Type B pancreatic cell (in vitro differentiated cells): ENCODE measurements at regions not wholly inside any gene's neighbourhood (a gene's known extent, or its start where the extent isn't known, plus 50 kb on each side); places are given as distances from the start of the nearest gene placed in this dataset.

Experiments
- DNase-seq: peaks from one replicate; pipeline ENCODE4 v3.0.0; 2021; ENCODE audit warnings: mixed read lengths; ENCODE audit not compliant: unreplicated experiment; ENCODE audit errors: extremely low spot score
- H3K27ac Mint-ChIP-seq: 2 replicates; pipeline ENCODE4 v1.8.0; 2021; ENCODE audit warnings: mild to moderate bottlenecking, mixed read lengths
- H3K27me3 Mint-ChIP-seq: 2 replicates; pipeline ENCODE4 v1.8.0; 2021; ENCODE audit warnings: mixed read lengths
- H3K36me3 Mint-ChIP-seq: 2 replicates; pipeline ENCODE4 v1.8.0; 2021; ENCODE audit warnings: mixed read lengths
- H3K4me1 Mint-ChIP-seq: one replicate; pipeline ENCODE4 v1.8.0; 2021; ENCODE audit warnings: mixed read lengths; ENCODE audit not compliant: unreplicated experiment
- H3K4me3 Mint-ChIP-seq: 2 replicates; pipeline ENCODE4 v1.8.0; 2021; ENCODE audit warnings: mild to moderate bottlenecking, mixed read lengths
- H3K9me3 Mint-ChIP-seq: 2 replicates; pipeline ENCODE4 v1.8.0; 2021; ENCODE audit warnings: mixed read lengths
- TF ChIP-seq, protein P1 (sequence below): fragments of 200-600 bp; sonication (generic); conservative IDR thresholded peaks from 2 replicates; pipeline ENCODE4 v1.5.0; 2021; ENCODE audit warnings: antibody characterized with exemption, mild to moderate bottlenecking

DNA sequence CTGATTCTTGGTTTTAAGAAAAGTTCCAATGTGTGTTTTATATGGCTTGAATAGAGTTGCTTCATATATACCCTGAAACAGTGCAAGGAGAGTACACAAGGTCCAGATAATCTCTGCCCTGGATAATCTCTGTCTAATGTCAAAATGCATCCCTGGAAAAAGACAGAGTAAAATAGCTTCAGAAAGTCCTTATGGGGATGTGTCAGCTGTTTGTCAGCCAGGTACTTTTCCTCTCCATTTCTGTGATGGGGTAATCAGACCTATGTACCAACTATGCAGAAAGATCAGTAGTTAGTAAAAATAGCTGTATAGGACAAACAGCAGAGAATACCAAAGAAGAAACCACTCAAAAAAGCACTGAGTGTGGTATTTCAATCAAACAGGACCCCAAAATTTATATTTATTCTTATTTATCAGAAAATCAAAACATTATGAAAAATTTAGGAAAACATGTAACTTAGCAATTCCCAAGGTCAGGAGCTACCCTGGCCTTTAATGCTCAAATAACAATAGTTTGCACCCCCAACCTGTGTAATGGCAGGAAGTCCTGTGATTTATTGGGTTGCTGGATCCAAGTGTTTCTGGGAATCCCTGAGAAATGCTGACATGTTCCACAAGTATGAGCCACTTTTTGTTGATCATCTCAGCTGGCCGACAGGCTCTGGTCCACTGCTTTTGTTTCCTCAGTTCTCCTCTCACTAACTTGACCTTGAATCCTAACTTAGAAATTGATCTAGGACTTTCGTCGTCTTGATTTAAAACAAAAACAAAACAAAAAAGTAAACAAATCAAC lies 69.6 kb downstream of the MDH1 start:
- no peaks in the 10 kb centered on the region for H3K9me3 Mint-ChIP-seq
- H3K27me3 Mint-ChIP-seq, result no peaks in the 10 kb centered on the region
- H3K27ac Mint-ChIP-seq, result no peak overlapping the region
- TF ChIP-seq, protein P1, sequence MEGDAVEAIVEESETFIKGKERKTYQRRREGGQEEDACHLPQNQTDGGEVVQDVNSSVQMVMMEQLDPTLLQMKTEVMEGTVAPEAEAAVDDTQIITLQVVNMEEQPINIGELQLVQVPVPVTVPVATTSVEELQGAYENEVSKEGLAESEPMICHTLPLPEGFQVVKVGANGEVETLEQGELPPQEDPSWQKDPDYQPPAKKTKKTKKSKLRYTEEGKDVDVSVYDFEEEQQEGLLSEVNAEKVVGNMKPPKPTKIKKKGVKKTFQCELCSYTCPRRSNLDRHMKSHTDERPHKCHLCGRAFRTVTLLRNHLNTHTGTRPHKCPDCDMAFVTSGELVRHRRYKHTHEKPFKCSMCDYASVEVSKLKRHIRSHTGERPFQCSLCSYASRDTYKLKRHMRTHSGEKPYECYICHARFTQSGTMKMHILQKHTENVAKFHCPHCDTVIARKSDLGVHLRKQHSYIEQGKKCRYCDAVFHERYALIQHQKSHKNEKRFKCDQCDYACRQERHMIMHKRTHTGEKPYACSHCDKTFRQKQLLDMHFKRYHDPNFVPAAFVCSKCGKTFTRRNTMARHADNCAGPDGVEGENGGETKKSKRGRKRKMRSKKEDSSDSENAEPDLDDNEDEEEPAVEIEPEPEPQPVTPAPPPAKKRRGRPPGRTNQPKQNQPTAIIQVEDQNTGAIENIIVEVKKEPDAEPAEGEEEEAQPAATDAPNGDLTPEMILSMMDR, result no peak
- DNase-seq, result no peak
- no peak overlapping the region for H3K4me3 Mint-ChIP-seq
- no peaks in the 10 kb centered on the region for H3K36me3 Mint-ChIP-seq
- no peaks in the 10 kb centered on the region for H3K4me1 Mint-ChIP-seq

DNA sequence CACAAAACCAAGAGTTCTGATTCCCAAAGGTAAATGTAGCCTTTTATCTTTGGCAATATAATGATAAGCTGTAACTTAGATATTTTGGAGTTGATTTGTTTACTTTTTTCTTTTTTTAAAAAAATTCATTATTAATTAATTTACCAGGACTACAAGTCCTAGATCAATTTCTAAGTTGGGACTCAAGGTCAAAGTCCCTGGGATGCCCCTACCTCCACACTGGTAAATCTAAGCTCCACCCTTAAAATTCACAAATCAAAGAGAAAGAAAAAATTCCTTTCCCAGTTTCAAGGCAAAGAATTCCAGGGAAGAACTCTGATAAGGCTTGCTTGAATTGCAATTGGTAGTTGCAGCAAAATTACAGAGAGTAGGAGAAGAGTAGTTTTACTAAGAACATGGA lies 71.3 kb downstream of the MDH1 start:
- TF ChIP-seq, protein P1, result no peak
- DNase-seq, result no peak
- H3K36me3 Mint-ChIP-seq, result no peaks in the 10 kb centered on the region
- H3K9me3 Mint-ChIP-seq, result no peaks in the 10 kb centered on the region
- no peak overlapping the region for H3K27ac Mint-ChIP-seq
- H3K4me1 Mint-ChIP-seq, result no peaks in the 10 kb centered on the region
- H3K4me3 Mint-ChIP-seq, result no peak overlapping the region
- H3K27me3 Mint-ChIP-seq, result no peaks in the 10 kb centered on the region

DNA sequence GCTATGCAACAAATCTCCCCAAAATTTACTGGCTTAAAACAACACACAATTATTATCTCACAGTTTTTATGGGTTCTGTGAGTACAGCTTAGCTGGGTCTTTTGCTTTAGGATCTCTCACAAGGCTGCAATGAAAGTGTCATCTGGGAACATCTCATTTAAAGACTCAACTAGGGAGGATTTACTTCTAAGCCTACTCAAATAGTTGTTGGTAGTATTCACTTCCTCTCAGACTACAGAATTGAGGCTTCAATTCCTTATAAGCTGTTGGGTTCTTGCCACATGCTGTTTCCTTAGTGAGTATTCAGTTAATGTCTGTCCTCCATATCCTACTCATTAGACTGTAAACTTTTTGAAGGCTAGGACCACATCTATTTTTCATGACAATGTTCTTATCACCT lies 72.3 kb downstream of the MDH1 start:
- H3K27ac Mint-ChIP-seq, result no peak overlapping the region
- TF ChIP-seq, protein P1, result no peak
- H3K4me3 Mint-ChIP-seq, result no peak overlapping the region
- no peaks in the 10 kb centered on the region for H3K36me3 Mint-ChIP-seq
- H3K4me1 Mint-ChIP-seq, result no peaks in the 10 kb centered on the region
- no peaks in the 10 kb centered on the region for H3K9me3 Mint-ChIP-seq
- no peaks in the 10 kb centered on the region for H3K27me3 Mint-ChIP-seq
- DNase-seq, result no peak

DNA sequence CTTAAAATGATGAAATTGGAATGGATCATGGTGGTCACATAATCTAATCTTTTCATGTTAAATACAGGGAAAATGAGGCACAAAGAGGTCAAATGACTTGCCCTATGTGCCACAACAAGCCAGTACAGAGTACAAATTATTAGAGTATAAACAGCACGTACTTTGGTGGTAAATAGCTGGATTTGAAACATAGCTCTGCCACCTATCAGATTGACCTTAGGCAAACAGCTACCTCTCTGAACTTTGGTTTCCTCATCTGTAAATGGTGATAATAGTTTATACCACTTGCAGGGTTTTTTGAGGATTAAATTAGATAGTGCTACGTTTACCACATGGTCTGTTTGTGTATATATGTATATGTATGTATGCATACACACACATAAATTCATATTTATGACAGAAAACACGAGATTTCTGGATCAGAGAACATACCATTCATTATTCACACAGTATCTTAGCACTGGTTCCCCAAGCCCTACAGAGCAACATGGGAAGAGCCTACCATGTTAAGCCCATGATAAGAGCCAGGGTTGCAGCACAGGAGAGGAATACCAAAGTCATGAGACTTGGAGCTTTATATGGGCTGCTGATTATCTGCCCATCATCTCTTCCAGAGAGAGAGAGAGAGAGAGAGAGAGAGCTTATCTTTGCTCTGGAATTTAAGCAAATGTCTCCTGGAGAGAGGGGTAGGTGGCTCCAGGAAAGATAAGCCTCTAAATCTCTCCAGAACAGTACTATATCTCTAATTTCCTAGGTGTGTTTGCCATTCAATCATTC lies 73.5 kb downstream of the MDH1 start:
- Mint-ChIP-seq H3K27me3 (no peaks in the 10 kb centered on the region), H3K4me3 (no peak overlapping the region), H3K27ac (no peak overlapping the region), H3K9me3 (no peaks in the 10 kb centered on the region), H3K36me3 (no peaks in the 10 kb centered on the region), H3K4me1 (no peaks in the 10 kb centered on the region)
- TF ChIP-seq, protein P1, result no peak
- no peak for DNase-seq

DNA sequence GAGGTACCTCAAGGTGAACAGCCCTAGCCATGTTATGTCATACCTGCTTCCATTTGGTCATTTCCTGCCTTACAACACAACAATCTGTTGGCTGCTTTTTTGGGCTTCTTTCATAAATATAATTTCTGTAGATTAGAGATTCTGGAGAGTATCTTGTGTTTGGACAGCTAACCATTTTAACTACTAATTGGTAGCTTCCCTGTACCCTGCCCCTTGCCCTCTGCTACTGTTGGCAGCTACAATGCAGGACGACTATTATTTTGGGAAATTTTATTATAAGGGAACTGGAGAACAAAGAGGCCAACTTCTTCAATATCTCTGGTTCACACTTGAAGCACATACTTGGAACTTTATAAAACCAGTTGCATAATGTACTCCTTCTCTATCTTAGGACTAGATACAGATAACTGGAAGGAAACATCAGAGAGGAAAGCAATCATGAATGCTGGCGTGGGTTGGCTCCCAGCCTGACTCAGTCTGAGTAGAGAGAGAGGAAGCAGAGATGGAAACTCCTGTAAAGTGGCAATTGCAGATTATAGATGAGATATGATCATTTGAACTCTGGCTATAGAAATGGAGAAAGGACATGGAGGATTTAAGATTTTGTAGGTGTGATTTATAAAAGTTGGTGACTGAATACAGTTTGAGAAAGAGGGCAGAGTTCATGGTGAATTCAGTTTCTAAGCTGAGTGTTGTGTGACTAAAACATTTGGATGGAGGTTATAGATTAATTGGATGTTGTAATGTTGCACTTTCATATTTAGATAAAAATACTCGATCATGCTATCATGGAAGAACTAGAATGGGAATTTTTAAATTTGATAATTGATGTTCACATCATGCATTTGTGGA lies 74.5 kb downstream of the MDH1 start:
- Mint-ChIP-seq H3K27me3 (no peaks in the 10 kb centered on the region), H3K9me3 (no peaks in the 10 kb centered on the region)
- TF ChIP-seq, protein P1, result no peak

More for the DNA sequence above, 74.5 kb downstream of the MDH1 start:
- Mint-ChIP-seq H3K4me1 (no peaks in the 10 kb centered on the region), H3K27ac (no peak overlapping the region), H3K36me3 (no peaks in the 10 kb centered on the region), H3K4me3 (no peak overlapping the region)
- DNase-seq, result no peak
